Epithelial cell of esophagus (primary cell): ENCODE measurements at regions not wholly inside any gene's neighbourhood (a gene's known extent, or its start where the extent isn't known, plus 50 kb on each side); places are given as distances from the start of the nearest gene placed in this dataset.

Experiments
- DNase-seq: peaks from one replicate; pipeline ENCODE4 v3.0.0; 2010; ENCODE audit warnings: low read depth
- H3K4me3 ChIP-seq: 2 replicates; pipeline ENCODE4 v1.5.1; 2011; ENCODE audit warnings: mild to moderate bottlenecking, low read length, control low read depth
- TF ChIP-seq, protein P1 (sequence below): IDR thresholded peaks from 2 replicates; pipeline ENCODE4 v1.5.1; 2011; ENCODE audit warnings: low read depth, mild to moderate bottlenecking, low read length, control low read depth, inconsistent platforms; ENCODE audit not compliant: insufficient read depth; ENCODE audit errors: missing control alignments

DNA sequence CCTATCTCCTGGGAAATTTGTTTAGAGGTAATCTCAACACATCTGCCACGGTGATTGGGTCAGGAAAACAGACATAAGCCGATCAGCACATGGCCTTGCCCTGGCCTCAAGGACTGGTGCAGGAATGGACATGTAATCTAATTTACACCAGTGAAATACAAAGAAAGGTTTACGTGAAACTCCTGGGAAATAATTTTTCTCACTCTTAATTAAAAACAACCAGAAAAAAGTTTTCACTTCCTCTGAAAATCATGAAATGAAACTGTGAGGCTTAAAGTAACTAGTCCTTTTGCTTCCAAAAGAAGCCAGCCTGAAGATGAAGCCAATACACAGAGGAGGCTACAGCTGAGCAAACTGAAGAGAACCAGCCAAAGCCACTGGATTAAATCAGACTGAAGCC, 154.1 kb upstream of the FAM241A start:
- TF ChIP-seq, protein P1, sequence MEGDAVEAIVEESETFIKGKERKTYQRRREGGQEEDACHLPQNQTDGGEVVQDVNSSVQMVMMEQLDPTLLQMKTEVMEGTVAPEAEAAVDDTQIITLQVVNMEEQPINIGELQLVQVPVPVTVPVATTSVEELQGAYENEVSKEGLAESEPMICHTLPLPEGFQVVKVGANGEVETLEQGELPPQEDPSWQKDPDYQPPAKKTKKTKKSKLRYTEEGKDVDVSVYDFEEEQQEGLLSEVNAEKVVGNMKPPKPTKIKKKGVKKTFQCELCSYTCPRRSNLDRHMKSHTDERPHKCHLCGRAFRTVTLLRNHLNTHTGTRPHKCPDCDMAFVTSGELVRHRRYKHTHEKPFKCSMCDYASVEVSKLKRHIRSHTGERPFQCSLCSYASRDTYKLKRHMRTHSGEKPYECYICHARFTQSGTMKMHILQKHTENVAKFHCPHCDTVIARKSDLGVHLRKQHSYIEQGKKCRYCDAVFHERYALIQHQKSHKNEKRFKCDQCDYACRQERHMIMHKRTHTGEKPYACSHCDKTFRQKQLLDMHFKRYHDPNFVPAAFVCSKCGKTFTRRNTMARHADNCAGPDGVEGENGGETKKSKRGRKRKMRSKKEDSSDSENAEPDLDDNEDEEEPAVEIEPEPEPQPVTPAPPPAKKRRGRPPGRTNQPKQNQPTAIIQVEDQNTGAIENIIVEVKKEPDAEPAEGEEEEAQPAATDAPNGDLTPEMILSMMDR = no peak
- no peak overlapping the region for H3K4me3 ChIP-seq
- DNase-seq = no peak

DNA sequence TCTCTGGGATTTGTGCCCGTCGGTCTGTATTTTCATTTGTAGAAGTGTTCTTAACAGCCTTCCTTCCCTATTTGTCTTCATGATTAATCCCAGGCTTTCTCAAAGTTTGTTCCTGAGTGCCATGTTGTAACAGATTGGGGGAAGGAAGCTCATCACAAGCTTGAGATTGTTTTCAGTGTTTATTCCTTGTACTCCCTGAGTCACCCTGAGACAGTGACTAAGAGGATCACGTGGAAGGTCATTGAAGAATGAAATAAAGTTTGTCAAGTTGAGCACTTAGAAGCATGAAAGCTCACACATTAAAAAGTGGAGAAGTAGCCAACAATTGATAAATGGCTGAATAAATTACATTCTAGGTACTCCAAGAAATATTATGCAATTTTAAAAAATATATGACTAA, 153.5 kb upstream of the FAM241A start:
- DNase-seq = peak; percentile 95
- H3K4me3 ChIP-seq = no peak overlapping the region
- TF ChIP-seq, protein P1 = no peak

DNA sequence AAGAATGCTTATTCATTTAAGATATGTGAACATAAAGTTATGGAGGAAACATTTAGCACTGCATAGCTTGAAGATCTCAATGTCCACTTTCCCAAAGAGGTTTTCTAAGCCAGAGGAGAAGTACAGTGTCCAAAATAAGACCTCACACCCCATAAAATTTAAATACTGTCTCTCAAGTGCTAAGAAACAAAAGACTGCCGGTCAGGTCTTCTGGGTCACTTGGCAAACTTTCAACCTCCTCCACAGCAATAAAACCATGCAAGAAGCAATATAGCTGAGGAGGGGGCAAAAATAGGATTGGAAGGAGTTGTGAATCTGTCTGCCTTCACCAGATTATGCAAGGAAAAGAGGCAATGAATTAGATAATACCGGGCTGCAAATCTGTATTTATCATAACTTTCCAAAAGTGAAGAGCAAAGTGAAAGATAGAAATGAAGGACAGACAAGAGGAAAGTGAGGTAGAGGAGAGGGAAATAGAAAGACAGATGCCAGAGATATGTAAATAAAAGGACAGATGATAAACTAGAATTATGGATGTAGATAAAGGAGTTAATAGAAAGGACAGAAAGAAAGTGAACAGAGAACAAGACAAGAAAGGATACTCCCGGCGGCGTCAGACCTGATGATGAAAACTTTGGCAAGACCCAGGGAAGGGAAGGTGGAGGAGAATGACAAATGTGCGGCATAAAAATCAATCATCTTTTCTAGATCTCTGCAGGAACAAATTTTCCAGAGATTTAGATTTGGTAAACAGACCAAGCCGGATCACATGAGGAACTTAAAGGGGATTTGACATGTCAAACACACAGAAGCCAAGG, 152.7 kb upstream of the FAM241A start:
- DNase-seq = no peak
- TF ChIP-seq, protein P1 = no peak
- H3K4me3 ChIP-seq = no peak overlapping the region

DNA sequence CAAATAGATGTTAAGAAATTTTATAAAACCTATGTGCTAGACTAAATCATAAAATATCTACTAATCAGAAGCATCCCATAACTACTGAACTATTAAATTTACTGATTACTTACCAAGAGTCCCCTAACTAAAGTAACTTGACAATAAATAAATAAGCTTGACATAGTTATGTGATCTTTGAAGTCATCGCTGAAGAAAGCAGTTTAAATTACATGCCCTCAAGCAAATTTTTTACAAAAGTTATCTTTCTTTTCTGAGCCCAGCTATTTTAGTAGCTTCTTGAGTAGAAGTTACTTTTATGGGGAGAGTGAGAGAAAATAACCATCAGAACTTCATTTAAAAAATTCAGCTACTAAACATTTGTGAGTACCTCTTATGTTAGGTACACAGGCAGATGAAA, 150.9 kb upstream of the FAM241A start:
- DNase-seq = no peak
- H3K4me3 ChIP-seq = no peak overlapping the region
- TF ChIP-seq, protein P1 = no peak

DNA sequence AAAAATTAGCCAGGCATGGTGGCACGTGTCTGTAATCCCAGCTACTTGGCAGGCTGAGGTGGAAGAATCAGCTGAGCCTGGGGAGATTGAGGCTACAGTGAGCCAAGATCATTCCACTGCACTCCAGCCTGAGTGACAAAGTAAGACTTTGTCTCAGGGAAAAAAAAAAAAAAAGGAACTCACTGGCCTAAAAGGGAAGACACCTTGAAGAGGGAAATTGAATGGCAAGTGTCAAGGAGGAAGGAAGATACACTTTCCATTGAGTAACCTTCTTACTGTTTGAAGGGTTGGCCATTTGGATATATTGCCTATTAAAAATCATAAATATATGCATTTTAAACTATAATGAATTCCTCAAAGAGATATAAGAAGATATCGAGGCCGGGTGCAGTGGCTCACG, 147.5 kb upstream of the FAM241A start:
- H3K4me3 ChIP-seq = no peak overlapping the region
- DNase-seq = no peak
- TF ChIP-seq, protein P1 = no peak

DNA sequence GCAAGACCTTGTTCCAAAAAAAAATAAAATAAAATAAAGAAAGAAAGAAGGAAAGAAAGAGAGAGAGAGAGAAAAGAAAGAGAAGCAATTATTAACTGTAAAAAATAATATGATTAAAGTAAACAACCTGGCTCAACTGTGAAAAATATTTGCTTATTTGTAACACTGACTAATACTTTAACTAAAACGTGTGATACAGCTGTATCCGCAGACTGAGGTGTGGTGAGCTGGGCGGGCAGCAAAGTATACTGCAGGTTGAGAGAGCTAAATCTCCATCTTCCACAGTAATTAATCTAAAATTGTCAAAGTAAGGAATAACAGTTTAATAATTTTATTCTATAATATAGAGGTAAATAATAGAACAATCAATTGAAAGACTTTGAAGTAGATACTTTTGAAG, 145.5 kb upstream of the FAM241A start:
- TF ChIP-seq, protein P1 = no peak
- H3K4me3 ChIP-seq = no peak overlapping the region
- DNase-seq = no peak

DNA sequence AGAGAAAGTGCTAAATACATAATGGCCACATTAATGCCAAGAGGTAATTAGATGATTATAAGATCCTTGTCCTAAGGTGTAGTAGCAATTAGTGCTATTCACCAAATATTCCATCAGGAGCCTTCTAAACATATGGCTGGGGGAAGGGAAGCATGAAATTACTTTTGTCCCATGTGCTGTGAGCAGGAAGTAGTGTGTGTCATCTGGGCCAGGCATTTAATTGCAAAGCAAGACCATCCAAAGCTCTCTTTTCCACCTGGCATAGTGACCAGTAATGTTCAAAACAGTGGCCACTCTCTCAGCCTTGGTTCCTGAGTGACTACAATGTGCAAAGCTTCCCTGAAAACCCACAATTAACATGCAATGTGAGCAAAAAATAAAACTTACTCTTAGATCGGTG, 144.2 kb upstream of the FAM241A start:
- no peak overlapping the region for H3K4me3 ChIP-seq
- no peak for DNase-seq
- TF ChIP-seq, protein P1 = no peak
